HG02884 (cell line): ENCODE measurements at regions not wholly inside any gene's neighbourhood (a gene's known extent, or its start where the extent isn't known, plus 50 kb on each side); places are given as distances from the start of the nearest gene placed in this dataset.
"Not testable (repeated sequence)": the region's sequence is repeated elsewhere in the genome, so short reads cannot be mapped to it uniquely, and the experiment has no call there.

Experiments used
- ATAC-seq: cut with Tn5 transposase; IDR thresholded peaks from one replicate; pipeline ENCODE4 v1.9.1; 2021; ENCODE audit warnings: mild to moderate bottlenecking, moderate library complexity; ENCODE audit not compliant: unreplicated experiment

DNA sequence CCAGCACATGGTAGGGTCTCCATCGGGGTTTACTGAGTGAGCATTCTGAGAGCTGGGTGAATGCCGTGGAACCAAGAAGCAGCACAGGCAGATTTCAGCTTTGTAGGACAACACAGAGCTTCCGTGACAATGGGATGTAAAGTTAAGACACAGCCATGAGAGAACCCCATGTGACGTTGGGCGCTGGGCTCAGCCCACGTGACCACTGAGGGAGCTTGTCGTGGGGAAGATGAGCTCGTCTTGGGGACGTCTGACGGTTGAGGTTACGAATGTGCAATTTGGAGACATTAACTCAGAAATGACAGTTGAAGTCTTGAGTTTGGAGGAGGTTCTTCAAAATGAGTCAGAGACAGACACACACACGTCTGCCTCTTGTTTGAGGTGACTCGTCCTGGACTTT lies 51.5 kb upstream of the MUC20 start:
- ATAC-seq = not testable (repeated sequence)

DNA sequence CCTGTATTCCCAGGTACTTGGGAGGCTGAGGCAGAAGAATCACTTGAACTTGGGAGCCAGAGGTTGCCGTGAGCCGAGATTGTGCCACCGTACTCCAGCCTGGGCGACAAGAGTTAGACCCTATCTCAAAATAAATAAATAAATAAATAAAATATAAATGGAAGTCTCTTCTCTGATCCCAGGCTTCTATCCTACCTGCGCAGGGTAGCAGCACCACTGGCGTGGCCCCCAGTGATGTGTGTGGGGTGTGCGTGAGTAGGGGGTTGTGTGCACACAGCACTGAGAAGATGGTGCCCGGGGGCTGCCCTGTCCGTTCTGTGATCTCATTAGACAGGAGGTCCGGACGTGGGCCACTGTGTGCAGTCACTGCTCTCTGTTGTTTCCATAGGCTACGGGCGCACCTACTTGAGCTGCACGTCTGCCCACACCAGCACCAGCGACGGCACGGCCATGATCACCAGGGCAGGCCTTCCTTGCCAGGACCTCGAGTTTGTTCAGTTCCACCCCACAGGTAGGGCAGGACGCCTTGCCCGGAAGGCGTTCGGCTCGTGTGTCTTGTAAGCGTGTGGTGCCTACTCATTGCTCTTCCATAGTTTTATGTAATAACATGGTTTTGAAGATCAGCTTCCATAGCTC lies 52.5 kb upstream of the MUC20 start:
- not testable (repeated sequence) for ATAC-seq

- ATAC-seq = not testable (repeated sequence)
These were observed 55.5 kb upstream of the MUC20 start for GRCh38 chr3:195665311-195665710.

GRCh38 chr3:195664131-195664530 lies 56.6 kb upstream of the MUC20 start:
- ATAC-seq = not testable (repeated sequence)

DNA sequence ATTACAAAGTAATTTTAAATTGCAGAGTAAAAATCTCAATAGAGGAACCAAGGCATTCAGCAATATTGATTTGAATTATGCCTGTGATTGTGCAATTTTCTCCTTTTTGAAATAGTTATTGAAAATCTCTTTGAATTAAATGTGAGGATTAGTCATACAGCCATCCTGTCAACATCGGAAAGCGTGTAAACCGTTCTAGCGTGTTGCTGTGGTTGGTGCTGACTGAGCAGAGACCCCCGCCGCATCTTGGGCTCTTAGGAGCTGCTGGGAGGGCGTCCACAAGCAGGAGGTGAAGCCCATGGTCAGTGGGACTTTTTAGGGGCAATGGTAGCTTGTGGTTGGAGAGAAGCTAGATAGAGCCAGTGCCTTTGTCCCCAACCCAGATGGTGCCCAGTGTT lies 61.6 kb upstream of the MUC20 start:
- ATAC-seq = not testable (repeated sequence)

- peak; percentile 42 for ATAC-seq
These were observed 62.2 kb upstream of the MUC20 start for GRCh38 chr3:195658381-195659135.

- ATAC-seq = peak; percentile 49
These were observed 63.1 kb upstream of the MUC20 start for GRCh38 chr3:195657475-195658372.

GRCh38 chr3:195656091-195656490 lies 64.7 kb upstream of the MUC20 start:
- ATAC-seq = not testable (repeated sequence)

- not testable (repeated sequence) for ATAC-seq
These were observed 66.0 kb upstream of the MUC20 start for GRCh38 chr3:195654746-195655145.

- not testable (repeated sequence) for ATAC-seq
These were observed 66.6 kb upstream of the MUC20 start for GRCh38 chr3:195654138-195654537.

- ATAC-seq = not testable (repeated sequence)
These were observed 67.1 kb upstream of the MUC20 start for GRCh38 chr3:195653641-195654040.

DNA sequence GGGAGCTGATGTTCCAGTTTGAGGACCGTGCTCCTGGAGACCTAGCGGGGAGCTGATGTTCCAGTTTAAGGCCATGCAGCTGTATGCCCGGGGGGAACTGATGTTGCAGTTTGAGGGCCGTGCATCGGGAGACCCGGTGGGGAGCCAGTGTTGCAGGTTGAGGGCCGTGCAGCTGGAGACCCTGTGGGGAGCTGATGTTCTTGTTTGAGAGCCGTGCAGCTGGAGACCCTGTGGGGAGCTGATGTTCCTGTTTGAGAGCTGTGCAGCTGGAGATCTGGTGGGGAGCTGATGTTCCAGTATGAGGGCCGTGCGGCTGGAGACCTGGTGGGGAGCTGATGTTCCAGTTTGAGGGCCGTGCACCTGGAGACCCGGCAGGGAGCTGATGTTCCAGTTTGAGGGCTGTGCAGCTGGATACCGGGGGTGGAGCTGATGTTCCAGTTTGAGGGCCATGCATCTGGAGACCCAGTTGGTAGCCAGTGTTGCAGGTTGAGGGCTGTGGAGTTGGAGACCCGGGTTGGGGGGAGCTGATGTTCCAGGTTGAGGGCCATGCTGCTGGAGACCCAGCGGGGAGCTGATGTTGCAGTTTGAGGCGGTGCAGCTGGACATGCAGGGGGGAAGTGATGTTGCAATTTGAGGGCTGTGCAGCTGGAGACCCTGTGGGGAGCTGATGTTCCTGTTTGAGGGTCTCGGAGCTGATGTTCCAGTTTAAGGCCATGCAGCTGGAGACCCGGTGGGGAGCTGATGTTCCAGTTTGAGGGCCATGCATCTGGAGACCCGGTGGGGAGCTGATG lies 64.4 kb upstream of the APOD start:
- not testable (repeated sequence) for ATAC-seq

DNA sequence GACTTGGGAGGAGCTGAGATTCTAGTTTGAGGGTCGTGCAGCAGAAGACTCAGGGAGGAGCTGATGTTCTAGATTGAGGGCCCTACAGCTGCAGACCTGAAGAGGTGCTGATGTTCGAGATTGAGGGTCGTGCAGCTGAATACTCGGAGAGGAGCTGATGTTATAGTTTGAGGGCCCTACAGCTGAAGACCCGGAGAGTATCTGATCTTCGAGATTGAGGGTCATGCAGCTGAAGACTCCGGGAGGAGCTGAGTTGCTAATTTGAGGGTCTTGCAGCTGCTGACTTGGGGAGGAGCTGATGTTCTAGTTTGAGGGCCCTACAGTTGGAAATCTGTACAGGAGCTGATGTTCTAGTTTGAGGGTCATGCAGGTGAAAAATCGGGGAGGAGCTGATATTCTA lies 62.1 kb upstream of the APOD start:
- ATAC-seq = not testable (repeated sequence)

- not testable (repeated sequence) for ATAC-seq
These were observed 59.5 kb upstream of the APOD start for GRCh38 chr3:195643245-195643644.

- not testable (repeated sequence) for ATAC-seq
These were observed 58.6 kb upstream of the APOD start for GRCh38 chr3:195642311-195642710.

DNA sequence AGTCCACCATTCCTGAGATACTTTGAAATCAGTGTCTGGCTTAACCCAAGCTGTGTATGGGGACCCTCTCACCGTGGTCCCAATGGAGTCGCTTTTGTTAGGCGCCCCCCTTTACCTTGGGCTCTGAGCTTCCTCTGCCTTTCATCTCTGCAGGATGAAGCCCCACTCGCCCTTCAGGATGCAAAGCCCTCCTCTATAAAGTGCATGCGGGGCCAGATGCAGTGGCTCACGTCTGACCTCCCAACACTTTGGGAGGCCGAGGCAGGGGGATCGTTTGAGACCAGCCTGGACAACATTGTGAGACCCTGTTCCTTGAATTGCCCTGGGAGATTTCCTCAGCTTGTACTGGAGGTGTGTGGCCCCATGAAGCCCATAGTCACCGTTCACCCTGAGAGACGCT lies 54.7 kb upstream of the APOD start:
- not testable (repeated sequence) for ATAC-seq

DNA sequence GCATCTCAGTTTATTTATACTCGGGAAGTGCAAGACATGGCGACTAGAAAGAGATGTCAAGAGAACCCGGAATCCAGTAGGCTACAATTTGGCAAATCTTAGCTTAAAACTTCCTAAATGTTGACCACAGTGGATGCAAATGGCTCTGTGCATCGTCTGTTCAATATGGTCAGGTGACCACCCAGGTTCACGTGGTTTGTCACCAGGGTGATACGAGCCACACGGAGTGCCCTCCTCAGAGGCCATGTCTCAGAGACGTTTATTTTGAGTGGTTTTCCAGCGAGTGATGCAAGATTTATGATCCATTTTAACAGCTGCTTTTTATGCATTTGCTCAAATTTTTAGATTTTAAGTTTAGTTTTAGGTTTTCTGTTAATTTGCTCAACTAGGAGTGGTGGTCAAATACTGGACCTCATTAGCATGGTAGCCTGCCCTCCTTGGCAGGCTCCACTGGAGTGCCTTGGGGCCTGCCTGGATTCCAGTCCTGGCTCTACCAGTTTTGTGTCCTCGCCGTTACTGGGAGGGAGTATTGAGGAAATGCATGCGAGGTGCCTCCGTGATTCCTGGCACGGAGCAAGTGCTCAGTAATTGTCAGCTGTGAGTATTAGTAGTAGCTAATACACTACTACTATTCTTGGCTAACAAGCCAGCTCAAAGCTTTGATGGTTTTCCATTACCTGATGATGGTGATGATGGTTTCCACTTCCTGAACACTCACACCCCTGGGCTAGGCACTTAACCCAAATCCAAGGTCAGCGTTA lies 53.9 kb upstream of the APOD start:
- not testable (repeated sequence) for ATAC-seq

- ATAC-seq = not testable (repeated sequence)
These were observed 53.3 kb upstream of the APOD start for GRCh38 chr3:195637011-195637410.

DNA sequence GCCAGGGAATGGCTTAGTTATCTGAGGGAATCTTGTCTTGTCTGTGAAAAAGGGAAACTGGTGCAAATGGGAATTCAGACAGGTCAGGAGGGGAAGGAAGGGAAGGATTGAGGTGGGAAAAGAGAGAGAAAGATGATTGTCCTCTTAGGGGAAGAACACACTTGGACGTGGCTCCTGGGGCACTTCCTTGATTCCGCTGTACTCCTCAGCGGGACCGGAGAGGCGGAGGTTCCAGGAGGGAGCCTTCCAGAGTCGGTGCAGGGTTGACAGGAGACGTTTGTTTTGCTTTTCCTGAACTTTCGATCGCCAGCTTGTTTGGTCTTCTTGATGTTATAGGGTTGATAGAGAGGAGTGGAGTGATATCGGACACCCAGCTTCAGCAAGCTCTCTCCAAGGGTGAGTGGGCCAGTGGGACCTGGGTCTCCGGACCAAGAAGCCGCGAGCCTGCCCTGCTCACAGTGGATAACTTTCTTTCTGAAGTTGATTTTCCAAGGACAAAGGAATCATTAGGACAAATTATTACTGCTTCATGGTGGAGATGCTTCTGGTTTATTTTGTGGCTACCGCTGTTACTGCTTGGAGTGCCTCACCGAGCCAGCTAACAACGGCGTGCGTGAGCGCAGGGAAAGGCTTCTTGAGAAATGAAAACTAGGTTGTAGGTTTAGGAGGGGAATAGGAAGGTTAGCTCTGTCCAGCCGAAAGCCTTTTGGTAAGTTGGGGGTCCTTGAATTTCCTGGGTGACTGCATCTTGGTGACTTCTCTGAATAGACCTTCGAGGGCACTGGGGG lies 52.4 kb upstream of the APOD start:
- not testable (repeated sequence) for ATAC-seq
